OCI-LY7 (cell line): ENCODE measurements at regions not wholly inside any gene's neighbourhood (a gene's known extent, or its start where the extent isn't known, plus 50 kb on each side); places are given as distances from the start of the nearest gene placed in this dataset.

Experiments
- EZH2phosphoT487 ChIP-seq: fragments of 200-600 bp; sonication (generic); IDR thresholded peaks from 2 replicates; pipeline ENCODE4 v1.6.1; 2018; ENCODE audit warnings: low read depth, borderline replicate concordance, mild to moderate bottlenecking, mixed run types, antibody characterized with exemption, low read length, moderate library complexity, mixed read lengths
- TF ChIP-seq, protein P1 (sequence below): fragments of 200-600 bp; sonication (generic); conservative IDR thresholded peaks from 2 replicates; pipeline ENCODE4 v1.5.1; 2014; ENCODE audit warnings: mild to moderate bottlenecking, antibody characterized with exemption, low read length, moderate library complexity, mixed read lengths

DNA sequence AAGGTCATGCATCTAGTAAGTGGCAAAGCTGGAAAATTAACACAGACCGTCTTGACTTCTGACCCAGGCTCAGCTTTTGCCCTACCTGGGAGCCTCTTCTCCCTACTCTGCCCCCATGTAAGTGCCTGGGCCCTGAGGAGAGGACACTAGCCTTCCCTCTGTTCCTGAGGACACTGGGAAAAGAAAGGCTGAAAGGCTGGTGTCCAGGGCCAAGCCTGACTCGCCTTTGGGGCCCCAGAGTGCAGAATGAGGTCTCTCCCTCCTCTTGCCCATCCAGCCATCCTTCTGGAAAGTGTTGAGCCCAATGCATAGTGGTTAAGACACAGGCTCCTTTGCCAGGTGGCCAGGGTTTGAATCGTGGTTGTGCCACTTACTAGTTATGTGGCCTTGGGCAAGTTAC is 91.5 kb downstream of the PJA1 start:
- TF ChIP-seq, protein P1, sequence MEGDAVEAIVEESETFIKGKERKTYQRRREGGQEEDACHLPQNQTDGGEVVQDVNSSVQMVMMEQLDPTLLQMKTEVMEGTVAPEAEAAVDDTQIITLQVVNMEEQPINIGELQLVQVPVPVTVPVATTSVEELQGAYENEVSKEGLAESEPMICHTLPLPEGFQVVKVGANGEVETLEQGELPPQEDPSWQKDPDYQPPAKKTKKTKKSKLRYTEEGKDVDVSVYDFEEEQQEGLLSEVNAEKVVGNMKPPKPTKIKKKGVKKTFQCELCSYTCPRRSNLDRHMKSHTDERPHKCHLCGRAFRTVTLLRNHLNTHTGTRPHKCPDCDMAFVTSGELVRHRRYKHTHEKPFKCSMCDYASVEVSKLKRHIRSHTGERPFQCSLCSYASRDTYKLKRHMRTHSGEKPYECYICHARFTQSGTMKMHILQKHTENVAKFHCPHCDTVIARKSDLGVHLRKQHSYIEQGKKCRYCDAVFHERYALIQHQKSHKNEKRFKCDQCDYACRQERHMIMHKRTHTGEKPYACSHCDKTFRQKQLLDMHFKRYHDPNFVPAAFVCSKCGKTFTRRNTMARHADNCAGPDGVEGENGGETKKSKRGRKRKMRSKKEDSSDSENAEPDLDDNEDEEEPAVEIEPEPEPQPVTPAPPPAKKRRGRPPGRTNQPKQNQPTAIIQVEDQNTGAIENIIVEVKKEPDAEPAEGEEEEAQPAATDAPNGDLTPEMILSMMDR, result no peak
- TF ChIP-seq EZH2phosphoT487, result no peak
